Fibroblast of pulmonary artery (primary cell): ENCODE measurements at regions not wholly inside any gene's neighbourhood (a gene's known extent, or its start where the extent isn't known, plus 50 kb on each side); places are given as distances from the start of the nearest gene placed in this dataset.

ENCODE experiments used
- DNase-seq: peaks from one replicate; pipeline ENCODE4 v3.0.0-alpha.2; 2010; ENCODE audit warnings: low read depth
- H3K4me3 ChIP-seq: replicated peaks from 2 replicates; pipeline ENCODE4 v1.5.1; 2011; ENCODE audit warnings: low read depth, mild to moderate bottlenecking, control low read depth, low read length, moderate library complexity
- TF ChIP-seq, protein P1 (sequence below): IDR thresholded peaks from 2 replicates; pipeline ENCODE4 v1.5.1; 2011; ENCODE audit warnings: mild to moderate bottlenecking, control low read depth, low read length, inconsistent platforms; ENCODE audit errors: missing control alignments

- no peak overlapping the region for H3K4me3 ChIP-seq
- DNase-seq: no peak
- TF ChIP-seq, protein P1, sequence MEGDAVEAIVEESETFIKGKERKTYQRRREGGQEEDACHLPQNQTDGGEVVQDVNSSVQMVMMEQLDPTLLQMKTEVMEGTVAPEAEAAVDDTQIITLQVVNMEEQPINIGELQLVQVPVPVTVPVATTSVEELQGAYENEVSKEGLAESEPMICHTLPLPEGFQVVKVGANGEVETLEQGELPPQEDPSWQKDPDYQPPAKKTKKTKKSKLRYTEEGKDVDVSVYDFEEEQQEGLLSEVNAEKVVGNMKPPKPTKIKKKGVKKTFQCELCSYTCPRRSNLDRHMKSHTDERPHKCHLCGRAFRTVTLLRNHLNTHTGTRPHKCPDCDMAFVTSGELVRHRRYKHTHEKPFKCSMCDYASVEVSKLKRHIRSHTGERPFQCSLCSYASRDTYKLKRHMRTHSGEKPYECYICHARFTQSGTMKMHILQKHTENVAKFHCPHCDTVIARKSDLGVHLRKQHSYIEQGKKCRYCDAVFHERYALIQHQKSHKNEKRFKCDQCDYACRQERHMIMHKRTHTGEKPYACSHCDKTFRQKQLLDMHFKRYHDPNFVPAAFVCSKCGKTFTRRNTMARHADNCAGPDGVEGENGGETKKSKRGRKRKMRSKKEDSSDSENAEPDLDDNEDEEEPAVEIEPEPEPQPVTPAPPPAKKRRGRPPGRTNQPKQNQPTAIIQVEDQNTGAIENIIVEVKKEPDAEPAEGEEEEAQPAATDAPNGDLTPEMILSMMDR: no peak
Observed at GRCh38 chr6:63492476-63492875, 79.8 kb upstream of the LOC128125822 start.

DNA sequence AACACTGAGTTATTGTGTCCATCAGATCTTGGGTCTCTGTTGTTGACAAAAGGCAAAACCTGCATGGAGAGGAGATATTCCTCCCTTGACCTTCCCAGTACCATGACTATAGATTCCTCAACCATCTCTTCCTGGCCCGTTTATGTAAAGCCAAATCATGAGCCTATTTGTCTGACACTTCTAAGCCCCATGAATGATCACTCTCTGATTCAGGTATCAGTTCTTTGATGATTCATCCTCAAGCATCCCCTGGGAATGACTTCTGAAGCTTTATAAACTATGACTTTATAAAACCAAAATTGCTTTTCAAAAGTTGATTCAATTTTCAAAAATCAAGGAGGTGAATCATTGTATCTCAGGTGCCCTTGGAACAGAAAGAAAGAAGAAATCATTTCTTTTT, 78.7 kb upstream of the LOC128125822 start:
- H3K4me3 ChIP-seq: no peak overlapping the region
- TF ChIP-seq, protein P1: no peak
- DNase-seq: no peak

GRCh38 chr6:63496361-63496804, 75.9 kb upstream of the LOC128125822 start:
- DNase-seq: no peak
- no peak overlapping the region for H3K4me3 ChIP-seq
- TF ChIP-seq, protein P1: no peak

DNA sequence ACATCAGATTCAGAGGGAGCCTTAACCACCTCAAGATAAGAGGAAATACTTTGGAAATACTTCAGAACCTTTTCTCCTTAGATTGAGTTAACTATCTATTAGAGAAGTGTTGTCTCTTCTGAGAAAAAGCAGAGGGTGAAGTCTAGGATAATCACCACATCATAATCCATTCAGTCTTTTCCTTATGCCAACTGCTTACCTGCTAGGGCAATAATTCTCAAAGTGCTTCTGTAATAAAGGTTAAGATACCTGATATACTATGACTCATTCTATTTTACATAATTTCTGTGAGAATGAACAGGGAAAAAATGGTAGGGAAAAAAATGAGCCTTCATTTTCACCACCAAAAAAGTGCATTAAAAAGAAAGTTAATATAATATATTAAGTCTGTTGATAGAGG, 70.1 kb upstream of the LOC128125822 start:
- H3K4me3 ChIP-seq: no peak overlapping the region
- TF ChIP-seq, protein P1: no peak
- no peak for DNase-seq

- no peak for DNase-seq
- TF ChIP-seq, protein P1: no peak
- no peak overlapping the region for H3K4me3 ChIP-seq
Observed at GRCh38 chr6:63503199-63503598, 69.1 kb upstream of the LOC128125822 start.

DNA sequence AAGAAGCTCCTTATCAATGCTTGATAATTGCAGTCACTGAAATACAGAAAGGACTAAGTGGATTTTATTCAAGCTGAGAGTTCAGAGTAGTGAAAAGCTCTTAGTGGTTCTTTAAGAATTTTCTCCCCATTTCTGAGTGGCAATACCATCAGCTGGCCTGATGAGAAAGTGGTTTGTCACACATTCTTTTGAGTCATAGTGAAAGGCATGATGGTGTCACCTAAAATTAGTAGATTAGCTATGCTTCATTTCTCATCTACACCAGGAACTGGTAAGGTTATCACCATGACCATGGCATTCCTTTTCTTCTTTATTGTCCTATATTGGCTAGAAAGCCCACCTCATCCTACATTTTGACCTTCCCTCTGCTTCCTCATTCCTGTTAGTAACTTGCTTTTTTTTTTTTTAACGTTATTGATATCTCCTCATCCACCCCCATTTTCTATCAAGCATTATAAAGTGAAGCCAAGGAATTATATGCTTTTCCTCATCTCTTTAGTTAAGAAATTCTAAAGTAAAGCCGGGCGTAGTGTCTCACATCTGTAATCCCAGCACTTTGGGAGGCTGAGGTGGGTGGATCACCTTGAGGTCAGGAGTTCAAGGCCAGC, 67.4 kb upstream of the LOC128125822 start:
- TF ChIP-seq, protein P1: no peak
- DNase-seq: no peak
- no peak overlapping the region for H3K4me3 ChIP-seq

GRCh38 chr6:63507096-63507495, 65.2 kb upstream of the LOC128125822 start:
- no peak for DNase-seq
- TF ChIP-seq, protein P1: no peak
- no peak overlapping the region for H3K4me3 ChIP-seq
